ENCODE measurements at regions not wholly inside any gene's neighbourhood (a gene's known extent, or its start where the extent isn't known, plus 50 kb on each side); places are given as distances from the start of the nearest gene placed in this dataset.
"Not testable (repeated sequence)": the region's sequence is repeated elsewhere in the genome, so short reads cannot be mapped to it uniquely, and the experiment has no call there.

DNA sequence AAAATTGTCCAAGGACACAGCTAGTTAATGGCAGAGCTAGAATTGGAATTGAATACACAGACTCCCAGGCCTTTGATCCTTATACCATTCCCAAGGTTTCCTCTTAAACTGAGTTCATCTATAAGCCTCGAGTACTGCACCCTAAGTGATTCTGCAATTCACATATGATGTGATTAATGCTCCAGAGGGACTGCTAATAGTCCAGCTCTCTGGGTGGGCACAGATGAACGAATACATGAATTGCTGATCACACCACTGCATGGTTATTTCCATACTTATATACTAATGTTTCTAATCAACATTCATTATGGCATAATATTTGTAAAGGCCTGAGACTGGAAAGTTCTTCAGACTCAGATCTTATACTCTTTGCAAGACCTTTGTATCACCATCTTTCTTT is 101.8 kb downstream of the NUFIP1 start:
- no peak for DNase-seq

DNA sequence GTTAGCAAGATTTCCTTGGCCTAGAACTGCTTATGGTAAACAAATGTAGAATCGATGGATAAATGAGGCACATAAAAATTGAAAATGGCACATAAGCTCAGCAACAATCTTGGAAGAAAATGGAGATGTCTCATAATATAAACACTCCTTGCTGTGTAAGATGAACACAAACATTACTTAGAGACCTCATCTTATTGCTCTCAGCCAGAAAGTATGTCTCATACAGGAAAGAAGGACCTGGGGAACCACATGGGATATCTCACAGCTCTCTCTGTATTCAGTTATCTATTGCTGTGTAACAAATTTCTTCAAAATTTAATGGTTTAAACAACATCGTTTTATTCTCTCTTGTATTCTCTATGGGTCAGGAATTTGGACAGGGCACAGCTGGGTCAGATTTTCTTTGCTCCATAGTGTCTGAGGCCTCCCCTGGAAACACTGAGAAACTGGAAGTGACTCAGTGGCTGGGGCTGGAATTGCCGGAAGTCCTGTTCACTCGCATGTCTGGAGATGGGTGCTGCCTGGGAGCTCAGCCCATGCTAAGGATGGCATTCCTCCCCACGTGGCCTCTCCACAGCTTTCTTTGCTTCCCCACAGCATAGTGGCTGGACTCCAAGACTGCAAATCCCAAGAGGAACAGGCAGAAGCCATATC is 105.1 kb downstream of the NUFIP1 start:
- no peak for DNase-seq

DNA sequence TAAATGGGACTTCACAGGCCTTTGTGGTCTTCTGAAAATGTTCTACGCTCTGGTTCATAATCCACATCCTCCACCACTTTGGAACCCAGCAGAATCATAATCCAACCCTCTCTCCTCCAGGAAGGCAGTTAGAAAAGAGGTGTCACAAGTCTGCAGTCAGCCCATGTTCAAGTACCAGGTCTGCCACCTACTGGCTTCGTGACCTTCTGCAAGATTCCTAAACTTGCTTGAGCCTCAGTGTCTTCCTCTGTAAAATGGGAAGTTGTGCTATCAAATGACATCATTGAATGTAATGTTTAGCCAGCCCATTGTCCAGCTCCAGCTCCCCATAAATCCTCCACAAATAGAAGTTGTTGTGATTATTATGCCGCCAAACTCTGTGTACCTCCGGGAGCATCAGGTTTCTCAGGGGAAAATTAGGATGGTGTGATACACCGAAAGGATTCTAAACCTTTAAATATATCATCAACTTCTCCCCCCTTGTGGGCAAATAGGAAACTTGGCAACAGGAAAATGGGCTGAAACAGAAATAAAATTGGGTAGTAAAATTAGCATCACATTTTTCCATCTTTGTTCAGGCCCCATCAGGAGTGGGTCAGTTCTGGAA is 109.7 kb downstream of the NUFIP1 start:
- DNase-seq, result no peak

DNA sequence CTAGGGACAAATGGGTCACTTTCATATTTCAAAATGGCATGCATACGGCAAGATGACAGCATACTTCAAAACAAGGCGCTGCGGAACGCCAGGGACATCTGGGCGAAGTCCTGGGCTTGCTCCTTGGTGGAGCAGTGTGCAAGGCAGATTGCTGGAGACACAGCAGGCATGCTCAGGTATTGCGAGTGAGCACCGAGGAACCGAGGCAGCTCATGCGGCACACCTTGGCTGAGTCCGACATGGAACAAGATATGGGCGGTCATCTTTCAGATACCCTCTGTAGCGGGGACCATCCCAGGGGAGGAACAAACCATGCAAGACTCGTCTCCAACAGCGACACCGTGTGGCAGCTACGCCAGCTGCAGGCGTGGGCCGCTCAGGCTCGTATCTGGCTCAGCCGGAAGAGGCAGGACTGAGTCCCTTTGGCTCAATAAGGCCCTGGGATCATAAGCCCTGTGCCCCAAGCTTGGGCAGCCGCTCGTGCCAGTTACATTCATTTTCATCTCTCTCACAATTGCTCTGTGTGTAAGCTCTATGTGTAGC is 112.4 kb downstream of the NUFIP1 start:
- no peak for DNase-seq

DNA sequence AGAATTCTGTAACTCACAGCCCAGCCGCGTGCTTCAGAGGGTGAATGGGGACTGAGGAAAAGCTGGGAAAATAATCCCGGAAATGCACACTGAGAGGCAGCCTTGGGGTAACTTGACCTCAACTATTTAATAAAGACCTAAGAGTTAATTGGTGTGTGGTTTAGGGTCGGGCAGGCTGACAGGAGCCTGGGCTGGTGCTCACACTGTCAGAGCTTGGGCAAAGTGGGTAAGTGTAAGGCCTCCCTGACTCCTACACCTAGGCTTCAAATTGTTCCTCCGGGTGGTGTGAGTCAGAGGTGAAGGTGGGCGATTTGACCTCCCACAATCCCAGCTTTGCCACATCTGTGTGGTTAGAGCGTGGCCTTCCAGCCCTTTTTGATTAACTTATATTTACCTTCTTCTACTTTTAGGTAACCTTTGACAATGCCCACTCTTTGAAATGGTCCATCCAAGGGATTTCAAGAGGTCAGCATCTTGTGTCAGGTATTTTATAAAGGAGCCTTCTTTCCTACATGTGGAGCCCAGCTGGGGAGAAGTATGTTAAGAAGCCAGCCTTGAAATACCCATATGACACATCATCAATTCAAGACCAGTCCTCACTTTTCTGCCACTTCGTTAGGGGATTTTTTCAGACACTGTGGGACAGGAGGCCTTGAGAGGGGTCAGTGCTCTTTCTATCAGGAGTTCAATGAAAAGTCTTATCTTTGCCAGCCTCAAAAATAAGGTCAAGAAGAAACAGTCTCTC is 114.2 kb downstream of the NUFIP1 start:
- DNase-seq, result no peak

DNA sequence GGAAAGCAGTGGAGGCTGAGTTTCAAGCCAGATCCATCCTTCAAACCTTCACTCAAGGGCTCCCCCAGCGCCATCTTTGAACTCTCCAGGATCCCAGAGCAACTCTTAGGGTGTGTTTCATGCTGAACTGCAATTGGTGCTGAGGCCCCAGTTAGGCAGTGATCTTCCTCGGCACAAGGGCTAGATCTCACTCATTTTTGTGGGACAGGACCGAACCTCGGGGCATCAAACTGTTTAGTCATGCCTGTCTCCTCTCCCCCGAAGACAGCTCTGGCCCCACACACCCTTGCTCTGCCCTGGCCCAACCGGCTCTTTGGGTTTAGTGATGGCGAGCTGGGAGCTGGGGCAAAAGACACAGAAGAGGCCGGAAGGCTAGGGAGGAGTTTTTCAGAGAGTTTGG is 115.1 kb downstream of the NUFIP1 start:
- no peak for DNase-seq

DNA sequence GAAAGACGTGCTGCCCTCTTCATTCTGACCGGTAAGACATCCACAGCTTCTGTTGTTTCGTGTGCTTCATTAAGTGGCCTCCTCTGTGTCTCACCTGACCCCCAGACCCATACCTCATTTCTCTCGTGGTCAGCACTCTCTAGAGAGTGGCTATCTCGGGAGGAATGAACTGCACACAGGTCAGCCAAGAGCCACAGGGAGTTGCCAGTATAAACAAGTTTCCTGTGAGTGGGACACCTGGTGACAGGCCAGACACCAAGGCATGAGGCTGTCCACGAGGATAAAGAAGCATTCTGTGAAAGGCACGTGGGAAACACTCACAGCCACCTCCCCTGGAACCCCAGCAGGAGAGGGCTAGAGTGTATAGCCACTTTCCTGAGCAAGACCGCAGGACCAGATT is 115.8 kb downstream of the NUFIP1 start:
- no peak for DNase-seq

DNA sequence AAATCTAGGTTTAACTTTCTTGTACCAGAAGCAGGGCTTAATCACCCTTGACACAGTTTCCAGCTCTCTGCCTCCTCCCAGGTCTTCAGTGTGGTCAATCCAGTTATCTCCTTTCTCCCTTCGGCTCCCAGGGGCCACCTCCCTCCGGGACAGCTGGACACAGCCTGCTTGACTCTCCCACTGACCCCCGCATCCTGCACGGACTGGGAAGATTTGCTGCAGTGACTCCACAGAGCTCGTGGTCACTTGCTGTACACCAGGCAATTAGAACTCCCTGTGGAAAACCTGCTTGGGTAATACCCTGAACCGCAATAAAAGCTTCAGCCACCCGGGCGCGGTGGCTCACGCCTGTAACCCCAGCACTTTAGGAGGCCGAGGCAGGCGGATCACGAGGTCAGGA is 116.5 kb downstream of the NUFIP1 start:
- DNase-seq, result no peak

DNA sequence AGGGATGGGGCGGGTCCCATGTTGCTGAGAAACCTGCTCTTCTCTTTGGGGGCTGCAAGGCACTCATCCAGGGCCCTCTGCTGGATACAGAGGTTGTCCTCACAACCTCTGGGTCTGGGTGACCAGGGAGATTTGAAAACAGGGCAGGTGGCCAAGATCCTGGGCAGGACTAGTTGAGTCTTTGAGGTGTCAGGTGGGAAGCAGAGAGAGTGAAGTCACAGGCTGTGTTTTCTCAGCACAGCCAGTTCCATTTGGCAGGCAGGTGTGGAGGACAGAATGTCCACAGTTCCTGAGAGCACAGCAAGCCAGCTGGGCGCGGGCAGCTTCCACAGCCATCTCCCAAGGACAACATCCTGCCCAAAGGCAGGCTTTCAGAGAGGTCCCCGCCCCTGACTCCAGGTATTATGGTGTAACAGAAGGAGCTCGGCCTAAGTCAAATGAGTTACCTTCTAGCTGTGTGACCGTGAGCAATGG is 118.8 kb downstream of the NUFIP1 start:
- DNase-seq, result no peak

DNA sequence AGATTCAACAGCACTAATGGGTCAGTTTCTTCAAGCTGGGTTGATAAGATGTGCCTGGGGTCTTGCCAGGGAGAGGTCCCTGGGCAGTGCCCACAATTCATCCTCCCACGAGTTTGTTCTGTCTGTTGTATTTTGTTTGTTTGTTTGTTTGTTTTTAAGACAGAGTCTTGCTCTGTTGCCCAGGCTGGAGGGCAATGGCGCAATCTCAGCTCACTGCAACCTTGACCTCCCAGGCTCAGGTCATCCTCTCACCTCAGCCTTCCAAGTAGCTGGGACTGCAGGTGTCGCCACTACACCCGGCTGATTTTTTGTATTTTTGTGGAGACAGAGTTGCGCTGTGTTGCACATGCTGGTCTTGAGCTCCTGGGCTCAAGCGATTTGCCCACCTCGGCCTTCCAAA is 120.1 kb downstream of the NUFIP1 start:
- no peak for DNase-seq

DNA sequence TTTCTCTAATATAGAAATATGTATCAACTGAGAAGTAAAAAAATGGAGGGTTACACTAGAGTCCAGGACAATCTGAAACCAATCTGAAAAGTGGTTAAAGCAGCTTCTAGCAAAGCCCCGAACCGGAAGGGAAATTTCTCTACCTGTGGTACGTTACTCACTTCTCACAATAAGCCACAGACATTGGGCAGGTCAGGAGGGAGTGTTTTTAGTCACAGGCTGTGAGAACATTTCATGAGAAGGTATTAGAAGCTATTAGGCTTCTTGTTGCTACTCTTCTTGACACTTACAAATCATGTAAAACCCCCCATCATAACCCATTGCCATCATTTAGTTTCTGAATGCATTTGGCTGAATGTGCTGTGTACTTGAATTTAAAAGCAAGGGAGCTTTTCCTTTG is 120.9 kb downstream of the NUFIP1 start:
- no peak for DNase-seq

DNA sequence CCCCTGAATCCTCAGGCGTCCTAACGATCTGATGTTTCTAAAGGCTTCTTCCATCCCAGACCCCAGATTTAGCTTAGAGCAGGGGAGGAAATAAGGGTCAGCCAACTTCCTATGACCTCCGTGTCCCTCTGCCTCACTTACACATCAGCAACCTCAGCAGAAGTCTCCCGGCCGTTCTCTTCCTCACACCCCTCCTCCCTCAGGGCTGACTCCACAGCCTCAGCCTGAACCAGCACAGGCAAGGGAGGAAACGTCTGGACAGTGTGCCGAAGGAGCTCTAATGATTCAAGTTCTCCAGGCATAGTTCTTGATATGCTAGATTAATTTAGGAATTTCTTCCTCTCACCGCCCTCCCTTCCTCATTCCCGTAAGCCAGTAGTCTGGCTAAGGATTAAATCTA is 121.4 kb downstream of the NUFIP1 start:
- no peak for DNase-seq

DNA sequence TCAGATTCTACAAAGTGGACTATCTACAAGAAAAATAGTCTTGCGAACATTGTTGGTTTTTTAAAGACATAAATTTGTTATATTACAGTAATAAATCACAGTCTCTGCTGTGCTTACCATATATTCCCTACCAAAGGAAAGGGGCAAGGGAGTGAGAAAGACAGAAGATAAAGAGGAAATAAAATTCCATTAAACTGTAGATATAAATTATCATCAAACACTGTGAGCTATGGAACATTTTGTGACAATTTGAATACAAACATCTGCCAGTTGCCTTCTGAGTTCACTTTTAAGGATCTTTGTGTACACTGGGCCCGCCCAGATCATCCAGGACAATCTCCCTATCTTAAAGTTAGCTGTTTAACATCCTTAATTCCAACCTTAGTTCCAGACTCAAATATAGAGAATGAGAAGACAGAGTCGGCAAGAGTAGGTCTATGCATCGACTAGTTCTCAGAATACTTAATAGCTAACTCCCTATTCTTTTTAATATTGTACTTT is 122.8 kb downstream of the NUFIP1 start:
- DNase-seq, result no peak

DNA sequence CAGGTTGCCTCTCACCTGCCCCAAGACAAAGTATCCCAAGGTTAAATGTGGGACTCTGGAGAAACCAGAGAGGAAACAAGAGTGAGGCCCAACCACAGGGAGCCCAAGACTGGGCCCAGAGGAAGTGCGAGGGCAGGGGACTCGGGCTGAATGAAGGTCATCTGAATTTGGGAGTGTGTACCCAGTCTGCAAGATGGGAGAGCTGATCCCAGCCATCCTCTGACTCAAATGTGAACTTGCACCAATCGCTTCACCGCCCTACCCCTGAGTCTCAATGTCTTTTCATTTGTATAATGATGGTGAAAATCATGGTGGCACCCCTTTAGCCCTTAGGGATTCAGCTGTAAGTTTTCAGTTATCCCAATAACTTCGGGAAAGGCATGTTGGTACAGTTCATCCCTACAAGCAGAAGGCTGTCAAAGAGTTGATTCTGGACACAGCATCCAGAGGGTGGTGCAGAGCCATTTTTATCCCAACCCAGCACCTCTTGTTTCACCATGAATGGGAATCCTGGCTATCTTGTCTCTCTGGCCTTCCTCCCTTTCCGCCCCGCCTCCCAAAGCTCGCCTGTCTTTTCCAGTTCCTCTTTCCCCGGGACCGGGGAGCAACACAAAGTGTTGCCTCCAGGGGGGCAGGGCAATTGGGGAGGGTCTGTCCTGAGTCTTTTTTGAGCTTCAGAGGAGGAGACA is 123.4 kb downstream of the NUFIP1 start:
- no peak for DNase-seq

DNA sequence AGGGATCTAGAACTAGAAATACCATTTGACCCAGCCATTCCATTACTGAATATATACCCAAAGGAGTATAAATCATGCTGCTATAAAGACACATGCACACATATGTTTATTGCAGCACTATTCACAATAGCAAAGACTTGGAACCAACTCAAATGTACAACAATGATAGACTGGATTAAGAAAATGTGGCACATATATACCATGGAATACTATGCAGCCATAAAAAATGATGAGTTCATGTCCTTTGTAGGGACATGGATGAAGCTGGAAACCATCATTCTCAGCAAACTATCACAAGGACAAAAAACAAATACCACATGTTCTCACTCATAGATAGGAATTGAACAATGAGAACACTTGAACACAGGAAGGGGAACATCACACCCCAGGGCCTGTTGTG is 125.6 kb downstream of the NUFIP1 start:
- not testable (repeated sequence) for DNase-seq

DNA sequence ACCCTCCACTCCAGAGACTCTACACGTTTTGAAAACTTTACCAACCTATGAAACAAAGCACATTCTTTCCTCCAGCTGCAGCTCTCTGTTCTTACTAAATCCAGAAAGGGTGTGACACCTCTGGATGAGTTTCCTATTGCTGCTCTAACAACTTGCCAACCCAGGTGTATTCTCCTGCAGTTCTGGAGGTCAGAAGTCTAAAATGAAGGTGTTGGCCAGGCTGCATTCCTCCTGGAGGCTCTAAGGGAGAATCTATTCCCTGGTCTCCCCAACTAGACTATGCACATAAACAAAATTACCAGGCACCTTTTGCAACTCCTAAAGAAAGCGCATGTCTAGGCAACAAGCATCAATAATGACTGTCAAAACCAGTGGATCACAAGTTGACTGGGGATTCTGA is 128.8 kb downstream of the NUFIP1 start:
- no peak for DNase-seq

DNA sequence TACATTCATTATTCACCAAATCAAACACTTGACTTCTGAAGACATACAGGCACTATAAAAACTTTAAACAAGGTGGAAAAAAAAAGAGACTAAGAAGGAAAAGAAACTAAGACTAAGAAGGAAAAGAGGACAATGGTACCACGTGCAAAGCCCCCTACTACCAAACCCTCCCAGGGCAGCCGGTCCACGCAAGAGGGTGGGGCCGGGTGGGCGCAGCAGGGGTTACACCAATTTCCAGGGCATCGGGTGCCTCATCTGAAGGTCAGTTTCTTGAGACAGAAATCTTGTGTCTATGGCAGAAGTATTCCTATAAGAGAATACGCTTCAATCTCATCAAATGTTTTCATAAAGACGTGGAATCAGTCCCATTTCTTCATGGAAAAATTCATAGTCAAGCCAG is 131.5 kb downstream of the NUFIP1 start:
- DNase-seq, result no peak

DNA sequence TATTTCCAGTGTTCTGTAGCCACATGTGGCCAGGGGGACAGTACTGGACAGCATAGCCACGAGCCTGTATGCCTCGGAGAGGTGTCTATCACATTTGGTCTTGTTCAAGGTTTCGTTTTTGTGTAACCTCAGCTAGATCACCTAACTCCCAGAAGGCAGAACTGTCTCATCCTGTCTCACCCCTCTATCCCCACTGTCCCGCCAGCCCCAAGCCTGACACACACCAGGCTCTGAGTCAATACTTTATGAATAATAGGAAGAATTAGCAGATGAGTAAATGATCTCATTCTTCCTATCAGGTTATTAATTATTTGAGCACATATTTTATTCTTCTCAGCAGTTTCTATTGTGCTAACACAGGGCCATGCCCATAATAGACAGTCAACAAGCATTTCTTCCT is 132.2 kb downstream of the NUFIP1 start:
- DNase-seq, result no peak

DNA sequence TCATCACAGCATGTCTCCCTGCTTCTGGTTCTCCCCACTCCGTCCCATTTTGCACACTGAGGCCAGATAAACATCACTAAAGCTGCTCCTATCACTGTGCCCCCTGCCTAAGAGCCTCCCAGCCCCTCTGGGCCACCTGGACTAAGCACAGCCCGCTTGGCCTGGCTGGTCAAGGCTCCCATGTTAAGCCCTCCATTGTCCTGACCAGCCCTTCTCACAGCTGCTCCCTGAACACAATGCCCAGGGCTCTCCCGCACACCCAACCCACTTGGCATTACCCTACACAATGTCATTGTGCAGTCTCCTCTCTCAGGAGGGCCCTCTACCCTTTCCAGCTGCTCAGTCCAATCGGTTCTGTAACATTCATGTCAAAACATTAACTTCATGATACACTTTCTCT is 133.4 kb downstream of the NUFIP1 start:
- no peak for DNase-seq

DNA sequence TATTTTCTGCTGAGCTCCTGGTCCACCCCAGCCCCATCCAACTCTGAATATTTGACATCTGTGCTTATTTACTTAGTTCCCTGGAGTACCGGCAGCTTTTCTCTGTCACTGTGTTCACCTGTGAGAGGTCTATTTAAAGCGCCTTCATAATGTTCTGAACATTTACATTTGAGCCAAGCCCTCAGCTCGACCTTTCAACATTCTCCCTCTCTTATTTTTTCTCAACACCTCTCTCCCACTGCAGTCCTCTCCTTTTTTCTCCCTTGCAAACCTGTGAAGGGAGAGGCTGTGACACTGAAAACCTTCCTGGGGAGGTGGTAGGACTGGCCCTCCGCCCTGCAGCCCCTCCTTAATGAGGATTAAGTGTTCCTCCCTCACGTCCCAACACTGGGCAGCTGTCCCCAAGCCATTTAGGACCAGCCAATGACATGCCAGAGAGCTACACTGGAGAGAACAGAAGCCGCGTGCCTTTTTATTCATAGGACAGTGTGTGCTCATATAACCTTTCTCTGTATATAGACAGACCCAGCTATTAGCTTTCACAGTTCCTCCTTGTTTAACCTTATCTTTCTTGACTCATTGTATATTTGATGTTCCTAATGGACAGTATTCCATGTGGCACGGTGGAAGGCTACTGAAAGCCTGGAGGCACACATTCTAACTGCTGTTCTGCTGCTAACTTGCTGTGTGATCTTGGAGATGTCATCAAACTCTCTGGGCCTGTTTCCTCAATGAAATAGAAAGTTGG is 134.8 kb downstream of the NUFIP1 start:
- DNase-seq, result no peak

DNA sequence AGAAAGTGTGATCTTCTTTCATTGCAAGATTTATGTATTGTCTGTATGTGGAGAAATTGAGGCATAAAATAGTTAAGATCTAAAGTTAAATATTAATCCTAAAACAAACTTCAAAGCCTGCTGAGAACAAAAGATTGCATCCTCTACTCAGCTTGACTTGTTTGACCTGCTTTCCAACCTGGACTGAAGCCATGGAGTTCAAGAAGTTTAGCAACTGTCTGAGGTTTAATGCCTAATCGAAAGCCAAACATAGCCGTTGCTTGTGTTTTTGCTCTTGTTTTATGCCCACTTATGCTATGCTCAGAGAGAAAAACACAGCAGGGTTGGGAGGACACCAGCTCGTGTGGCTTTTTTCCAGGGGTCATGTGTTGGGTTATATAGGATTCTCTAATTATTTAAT is 135.6 kb downstream of the NUFIP1 start:
- no peak for DNase-seq

DNA sequence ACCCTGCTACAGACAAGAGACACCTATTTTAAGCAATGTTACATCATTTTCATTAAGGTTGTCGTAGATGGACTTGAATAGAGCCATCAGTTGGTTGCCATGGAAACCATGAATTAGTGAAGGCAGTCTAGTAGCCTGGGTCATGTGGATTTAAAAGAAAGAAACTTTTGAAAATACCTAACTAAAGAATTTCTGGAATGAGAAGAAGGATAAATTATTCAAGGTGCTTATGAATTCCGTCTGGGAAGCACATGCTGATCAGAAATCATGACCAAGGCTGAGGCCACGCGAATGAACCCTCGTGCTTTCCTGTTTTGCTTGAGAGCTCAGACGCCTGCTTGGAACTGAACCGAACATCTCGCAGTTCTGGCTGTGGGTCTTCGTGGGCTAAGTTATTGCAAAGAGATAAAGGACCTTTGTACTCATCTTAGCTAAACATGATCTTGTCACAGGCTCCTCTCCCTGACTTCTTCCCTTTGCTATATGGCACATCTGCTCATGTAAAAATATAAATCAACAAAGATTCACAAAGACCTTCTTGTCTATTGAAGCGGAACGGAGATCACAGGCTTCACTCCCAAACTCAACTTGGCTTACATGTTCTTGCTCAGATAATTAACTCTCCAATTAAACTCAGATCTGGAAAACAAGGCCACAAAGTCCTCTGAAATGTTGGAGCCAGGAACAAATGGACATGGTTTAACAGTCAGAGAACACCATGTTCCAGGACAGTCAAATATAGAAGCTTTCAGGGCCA is 140.2 kb downstream of the NUFIP1 start:
- DNase-seq, result no peak

Measured in stimulated activated naive CD4-positive, alpha-beta T cell (primary cell).